ENCODE measurements at regions not wholly inside any gene's neighbourhood (a gene's known extent, or its start where the extent isn't known, plus 50 kb on each side); places are given as distances from the start of the nearest gene placed in this dataset.

GRCh38 chr12:79515530-79515935, 175.2 kb downstream of the PAWR start:
- intact Hi-C loops (cut with DNase I) = no loop called here
- Histone ChIP-seq H3K27ac (no peak overlapping the region), H3K9me3 (peaks cover 0 to 7% of the 10 kb centered on the region in 2 donors), H3K4me3 (no peak overlapping the region), H3K4me1 (no peaks in the 10 kb centered on the region), H3K36me3 (no peaks in the 10 kb centered on the region), H3K27me3 (no peaks in the 10 kb centered on the region)
- no peak for DNase-seq
- TF ChIP-seq CTCF (IDR thresholded peaks at IDR 0.05) = no peak
- no peak for ATAC-seq

- no peaks in the 10 kb centered on the region for H3K4me1 ChIP-seq
- TF ChIP-seq CTCF (IDR thresholded peaks at IDR 0.05) = no peak
- no peak overlapping the region for H3K4me3 ChIP-seq
- DNase-seq = no peak
- no peaks in the 10 kb centered on the region for H3K27me3 ChIP-seq
- H3K36me3 ChIP-seq = no peaks in the 10 kb centered on the region
- no peak overlapping the region for H3K27ac ChIP-seq
- intact Hi-C loops (cut with DNase I) = no loop called here
- no peak for ATAC-seq
- H3K9me3 ChIP-seq = peaks cover 0 to 7% of the 10 kb centered on the region in 2 donors
Measured at GRCh38 chr12:79514730-79515529, 175.8 kb downstream of the PAWR start.

- Histone ChIP-seq H3K27ac (no peak overlapping the region), H3K27me3 (no peaks in the 10 kb centered on the region), H3K4me3 (no peak overlapping the region), H3K4me1 (no peaks in the 10 kb centered on the region), H3K9me3 (peaks cover 0 to 7% of the 10 kb centered on the region in 2 donors), H3K36me3 (no peaks in the 10 kb centered on the region)
- DNase-seq = no peak
- no peak for TF ChIP-seq CTCF (IDR thresholded peaks at IDR 0.05)
- ATAC-seq = no peak
- intact Hi-C loops (cut with DNase I) = no loop called here
Measured at GRCh38 chr12:79512068-79512467, 178.7 kb downstream of the PAWR start.

GRCh38 chr12:79508622-79509021, 182.1 kb downstream of the PAWR start:
- Histone ChIP-seq H3K4me3 (no peak overlapping the region), H3K27ac (no peak overlapping the region), H3K27me3 (no peaks in the 10 kb centered on the region), H3K9me3 (peaks cover 0 to 6% of the 10 kb centered on the region in 2 donors), H3K4me1 (no peaks in the 10 kb centered on the region), H3K36me3 (no peaks in the 10 kb centered on the region)
- TF ChIP-seq CTCF (IDR thresholded peaks at IDR 0.05) = no peak
- intact Hi-C loops (cut with DNase I) = no loop called here
- DNase-seq (no peak), ATAC-seq (no peak)
